WI38 (cell line): ENCODE measurements at regions not wholly inside any gene's neighbourhood (a gene's known extent, or its start where the extent isn't known, plus 50 kb on each side); places are given as distances from the start of the nearest gene placed in this dataset.

Source experiments
- H3K4me3 ChIP-seq: 2 replicates; pipeline ENCODE4 v1.5.1; 2011; ENCODE audit warnings: low read depth, mild to moderate bottlenecking, control low read depth, low read length
- CTCF ChIP-seq: IDR thresholded peaks from 2 replicates; pipeline ENCODE4 v1.5.1; 2012; ENCODE audit warnings: low read depth, mild to moderate bottlenecking, control low read depth, low read length

- H3K4me3 ChIP-seq = no peak overlapping the region
- no peak for TF ChIP-seq CTCF
Measured at GRCh38 chr4:151459375-151459774, 50.4 kb downstream of the FHIP1A start.

GRCh38 chr4:151460434-151460833 lies 51.5 kb downstream of the FHIP1A start:
- no peak for TF ChIP-seq CTCF
- no peak overlapping the region for H3K4me3 ChIP-seq

GRCh38 chr4:151462554-151462953 lies 53.6 kb downstream of the FHIP1A start:
- no peak for TF ChIP-seq CTCF
- no peak overlapping the region for H3K4me3 ChIP-seq

- H3K4me3 ChIP-seq = no peak overlapping the region
- no peak for TF ChIP-seq CTCF
Measured at GRCh38 chr4:151468715-151469696, 60.0 kb downstream of the FHIP1A start.

GRCh38 chr4:151469970-151470369 lies 61.0 kb downstream of the FHIP1A start:
- no peak for TF ChIP-seq CTCF
- H3K4me3 ChIP-seq = no peak overlapping the region

GRCh38 chr4:151471728-151472127 lies 62.8 kb downstream of the FHIP1A start:
- no peak overlapping the region for H3K4me3 ChIP-seq
- no peak for TF ChIP-seq CTCF

GRCh38 chr4:151472297-151472696 lies 63.3 kb downstream of the FHIP1A start:
- H3K4me3 ChIP-seq = no peak overlapping the region
- no peak for TF ChIP-seq CTCF
